Dermis microvascular lymphatic vessel endothelial cell (primary cell): ENCODE measurements at regions not wholly inside any gene's neighbourhood (a gene's known extent, or its start where the extent isn't known, plus 50 kb on each side); places are given as distances from the start of the nearest gene placed in this dataset.
A peak's percentile ranks its signal among the peaks of the same experiment; 100 is the strongest.

Experiments used
- DNase-seq, 2 donors: peaks; one replicate each; pipeline versions ENCODE4 v3.0.0 to v3.0.0-alpha.2; 2010; ENCODE audit warnings: low read depth in 2 of 2

DNA sequence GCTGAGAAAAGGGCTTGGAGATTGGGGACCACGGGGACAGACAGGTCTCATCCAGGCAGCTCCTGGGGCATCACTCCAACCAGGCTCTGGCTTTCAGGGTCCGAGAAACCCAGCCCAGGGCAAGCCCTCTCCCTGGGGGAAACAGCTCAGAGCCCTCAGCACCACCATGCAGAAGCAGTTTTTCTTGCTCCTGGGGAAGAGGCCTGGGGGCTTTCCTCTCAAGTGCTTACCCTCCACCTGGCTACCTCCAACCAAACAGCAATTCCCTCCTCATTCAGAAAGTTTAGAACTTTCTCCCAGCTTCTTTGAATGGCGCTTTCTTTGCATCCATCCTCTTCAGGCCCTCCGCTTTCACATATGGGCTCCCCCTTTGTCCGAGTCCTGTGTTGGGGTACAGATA lies 110.4 kb upstream of the PHACTR3 start:
- no peak for DNase-seq

DNA sequence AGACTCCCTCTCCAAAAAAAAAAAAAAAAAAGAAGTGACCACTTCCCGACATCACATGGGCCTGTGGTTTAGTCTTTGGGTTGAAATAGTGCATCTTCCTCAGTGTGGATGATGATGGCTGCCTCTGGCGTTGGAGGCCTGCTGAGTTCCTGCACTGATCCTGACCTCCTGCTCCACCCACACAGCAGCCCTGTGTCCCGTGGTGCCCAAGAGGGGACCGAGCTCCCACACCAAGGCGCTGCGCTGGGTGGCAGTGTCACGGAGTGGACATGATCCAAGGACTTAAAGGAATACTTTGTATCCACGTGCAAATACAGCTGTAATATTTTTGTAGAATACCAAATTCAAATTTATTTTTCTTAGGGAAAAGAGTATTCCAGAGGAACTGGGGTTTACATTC lies 109.2 kb upstream of the PHACTR3 start:
- DNase-seq = no peak

DNA sequence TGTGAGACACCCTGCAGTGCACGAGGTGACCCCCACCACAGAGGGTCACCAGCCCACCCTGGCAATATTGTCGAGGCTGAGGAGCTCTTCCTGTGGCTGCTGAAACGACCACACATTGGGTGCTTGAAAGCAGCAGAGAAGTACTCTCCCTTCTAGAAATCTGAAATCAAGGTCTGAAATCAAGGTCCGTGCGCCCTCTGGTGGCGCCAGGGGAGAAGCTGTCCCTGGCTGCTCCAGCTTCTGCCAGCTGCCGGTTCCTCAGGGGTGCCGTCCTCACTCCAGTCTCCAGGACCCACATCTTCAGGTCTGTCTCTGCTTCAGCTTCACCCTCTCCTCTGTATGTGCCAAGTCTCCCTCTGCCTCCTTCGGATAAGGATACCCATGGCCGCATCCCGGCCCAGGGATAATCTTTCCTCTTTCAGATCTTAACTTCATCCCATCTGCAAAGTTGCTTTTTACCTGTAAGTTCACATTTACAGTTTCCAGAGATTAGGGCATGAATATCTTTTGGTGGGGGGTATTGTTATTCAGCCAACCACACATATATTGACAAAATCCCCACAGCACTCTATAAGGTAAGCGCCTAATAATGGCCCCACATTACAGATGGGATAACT lies 108.3 kb upstream of the PHACTR3 start:
- DNase-seq = peak; percentile 26 to 62

DNA sequence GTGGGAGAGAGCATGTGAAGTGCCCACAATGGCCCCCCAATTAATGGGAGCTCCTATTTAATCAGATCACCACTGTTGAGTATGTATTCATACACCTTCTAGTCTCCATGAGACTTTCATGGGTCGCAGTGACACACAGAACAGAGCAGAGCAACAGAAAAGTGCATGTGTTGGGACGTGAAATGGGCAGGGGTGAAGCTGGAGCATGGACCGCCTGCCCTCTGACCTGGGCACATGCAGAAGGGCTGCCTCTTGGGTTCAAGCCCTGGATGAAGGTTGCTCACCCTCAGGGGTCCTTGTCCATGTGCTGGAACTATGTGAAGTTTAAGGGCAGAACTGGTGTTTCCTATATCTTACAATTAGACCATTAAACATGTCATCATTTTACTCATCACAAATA lies 106.0 kb upstream of the PHACTR3 start:
- no peak for DNase-seq

DNA sequence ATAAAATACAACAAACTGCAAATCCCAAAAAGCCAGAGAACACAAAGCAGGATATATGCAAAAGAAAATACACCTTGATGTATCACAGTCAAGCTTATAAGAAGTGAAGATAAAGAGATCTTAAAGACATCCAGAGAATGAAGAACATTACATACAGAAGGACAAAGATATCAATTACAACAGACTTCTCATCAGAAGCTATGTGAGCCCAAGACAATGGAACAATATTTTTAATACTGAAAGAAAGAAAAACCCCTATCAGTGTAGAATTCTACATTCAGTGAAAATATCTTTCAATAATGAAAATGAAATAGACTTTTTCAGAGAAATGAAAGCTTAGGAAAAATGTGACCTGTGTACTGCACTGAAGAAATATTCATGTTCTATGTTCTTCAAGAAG lies 104.5 kb upstream of the PHACTR3 start:
- DNase-seq = no peak

DNA sequence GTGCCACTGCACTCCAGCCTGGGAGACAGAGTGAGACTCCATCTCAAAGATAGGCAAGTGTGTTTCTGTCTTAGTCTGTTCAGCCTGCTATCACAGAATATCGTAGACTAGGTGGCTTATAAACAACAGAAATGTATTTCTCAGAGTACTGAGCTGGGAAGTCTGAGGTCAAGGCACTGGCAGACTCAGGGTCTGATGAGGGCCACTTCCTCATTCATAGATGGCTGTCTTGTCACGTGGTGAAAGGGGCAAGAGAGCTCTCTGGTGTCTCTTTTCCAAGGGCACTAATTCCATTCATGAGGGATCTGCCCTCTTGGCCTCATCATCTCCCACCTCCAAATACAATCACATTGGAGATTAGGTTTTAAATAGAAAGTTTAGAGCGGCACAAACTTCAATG lies 95.6 kb upstream of the PHACTR3 start:
- DNase-seq = no peak

DNA sequence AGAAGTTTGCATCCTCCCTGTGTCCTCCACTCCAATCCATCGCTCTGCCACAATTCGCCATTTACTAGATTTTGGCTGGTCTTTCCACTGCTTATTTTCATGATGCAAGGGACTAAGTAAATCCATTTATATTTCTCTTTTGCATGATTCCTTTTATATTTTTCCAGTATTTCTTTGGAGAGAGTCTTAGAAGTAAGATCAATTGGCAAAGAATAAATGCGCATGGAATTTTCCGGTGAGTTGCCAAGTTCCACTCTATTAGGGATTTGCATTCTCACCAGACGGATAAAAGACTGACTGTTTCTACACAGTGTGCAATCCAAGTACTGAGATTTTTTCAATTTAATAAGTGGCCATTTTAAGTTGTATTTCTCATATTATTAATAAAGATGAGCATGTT lies 91.7 kb upstream of the PHACTR3 start:
- DNase-seq = no peak

DNA sequence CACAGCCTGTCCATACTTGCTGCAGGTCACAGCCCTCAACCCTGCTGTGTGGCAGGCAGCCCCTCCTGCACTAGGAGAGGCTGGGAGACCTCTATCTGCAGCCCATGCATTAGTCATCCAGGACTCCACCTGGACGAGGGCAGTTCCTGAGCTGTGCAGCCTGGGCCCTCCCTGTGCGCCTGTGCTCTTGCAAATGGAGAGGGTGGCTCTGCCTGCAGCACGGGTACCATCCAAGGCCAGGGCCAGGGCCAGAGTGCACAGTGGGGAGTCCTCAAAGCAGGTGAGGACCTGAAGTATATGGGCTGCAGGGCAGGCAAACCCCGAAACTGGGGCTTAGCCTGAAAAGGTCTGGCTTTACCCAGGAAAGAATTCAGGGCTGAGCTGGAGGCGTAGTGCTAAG lies 89.8 kb upstream of the PHACTR3 start:
- DNase-seq = no peak

DNA sequence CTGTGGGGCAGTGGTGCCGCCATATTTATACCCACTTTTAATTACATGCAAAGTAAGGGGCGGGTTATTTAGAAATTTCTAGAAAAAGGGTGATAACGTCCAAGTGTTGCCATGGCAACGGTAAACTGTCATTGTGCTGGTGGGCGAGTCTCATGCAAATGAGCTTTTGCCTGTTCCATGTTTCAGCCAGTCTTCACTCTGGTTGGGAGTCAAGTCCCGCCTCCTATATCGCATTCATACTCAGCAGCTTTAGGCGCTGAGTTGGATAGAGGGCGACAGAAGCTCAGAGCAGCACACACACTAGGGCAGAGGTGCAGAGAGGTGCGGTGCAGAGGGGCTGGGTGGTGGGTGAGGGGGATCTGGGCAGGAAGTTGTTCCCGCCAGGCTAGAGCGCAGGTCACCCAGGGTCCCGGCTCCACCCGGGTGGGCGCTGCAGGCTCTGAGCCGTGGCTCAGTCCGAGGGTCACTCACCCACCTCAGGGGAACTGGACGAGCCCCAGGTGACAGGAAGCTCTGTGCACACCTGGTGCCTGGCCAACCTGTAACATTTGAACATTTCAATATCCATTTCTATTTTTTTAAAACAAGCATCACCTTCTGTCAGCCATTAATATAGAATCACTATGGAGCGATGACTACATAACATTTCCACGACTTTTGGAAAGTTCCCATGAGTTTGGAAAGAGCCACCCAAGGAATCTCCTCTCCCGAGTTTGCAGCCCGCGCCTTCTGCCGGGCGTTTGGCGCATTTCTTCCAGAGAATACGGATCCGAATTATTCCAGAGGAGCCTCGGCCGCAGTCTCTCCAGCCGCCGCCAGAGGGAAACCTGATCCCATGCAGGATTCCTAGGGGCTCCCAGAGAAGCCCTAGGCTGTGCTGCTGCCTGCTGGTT lies 89.1 kb upstream of the PHACTR3 start:
- DNase-seq = peak; percentile 36 to 66

DNA sequence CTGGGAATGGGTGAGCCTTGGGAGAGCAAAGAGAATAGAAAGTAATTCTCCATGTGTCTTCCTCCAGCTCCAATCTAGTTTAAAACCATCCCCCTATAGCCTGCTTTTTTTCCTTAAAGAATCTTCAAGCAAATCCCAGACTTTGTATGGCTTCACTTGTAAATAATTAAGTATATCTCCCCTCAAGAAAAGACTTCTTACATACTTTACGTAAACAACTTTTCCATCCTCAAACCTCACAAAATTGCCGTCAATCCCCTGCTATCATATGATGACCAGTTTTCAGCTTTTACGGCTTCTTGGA lies 88.5 kb upstream of the PHACTR3 start:
- no peak for DNase-seq

DNA sequence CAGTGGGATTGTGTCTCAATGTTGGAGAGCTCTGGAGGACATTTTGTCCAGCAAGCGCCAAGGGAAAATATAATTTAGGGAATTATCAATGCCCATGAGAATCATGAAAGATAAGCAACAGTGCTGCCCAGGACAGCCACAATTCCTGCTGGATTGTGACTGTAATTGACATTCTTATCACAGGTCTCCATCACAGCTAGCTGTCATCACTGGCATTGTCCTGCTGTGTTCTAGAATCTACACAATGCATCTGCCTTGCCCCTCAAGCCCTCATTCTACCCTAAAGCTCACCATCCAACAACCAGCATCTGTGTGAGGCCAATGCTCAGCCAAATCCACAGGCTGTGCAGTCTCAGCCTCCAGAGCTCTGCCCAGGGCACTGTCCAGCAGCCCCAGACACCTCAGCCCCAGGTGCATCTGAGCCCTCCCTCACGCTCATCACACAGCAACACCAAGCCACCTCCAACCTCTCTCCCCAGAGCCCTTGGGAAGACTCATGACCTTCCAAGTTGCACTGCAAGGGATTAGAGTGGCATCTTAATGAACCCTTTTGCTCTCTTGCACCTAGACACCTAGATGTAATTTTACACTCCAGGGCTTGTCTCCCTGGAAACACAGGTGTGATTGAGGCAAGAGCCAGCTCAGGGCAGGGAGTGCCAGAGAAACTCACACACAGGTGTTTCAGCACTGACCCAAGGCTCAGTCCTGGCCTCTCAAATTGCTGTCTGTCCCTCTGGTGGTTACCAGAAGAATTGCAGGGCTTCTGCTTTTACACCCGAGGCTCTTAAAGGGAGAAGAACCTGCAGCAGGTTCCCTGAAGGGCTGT lies 85.2 kb upstream of the PHACTR3 start:
- DNase-seq = peak; percentile 42 to 60

DNA sequence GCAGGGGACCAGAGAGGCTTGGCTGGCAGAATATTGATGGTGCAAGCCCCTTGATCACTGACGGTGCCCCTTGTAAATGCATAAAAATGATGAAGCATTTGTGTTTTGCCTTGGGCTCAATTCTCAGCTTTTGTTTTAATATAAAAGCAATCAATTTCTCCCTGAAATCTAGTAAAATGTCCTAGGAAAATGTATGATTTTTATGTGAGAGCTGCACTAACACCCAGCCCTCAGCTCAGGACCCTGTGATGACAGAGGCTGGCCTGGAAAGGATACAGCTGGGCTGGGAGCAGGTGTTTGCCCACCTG lies 84.7 kb upstream of the PHACTR3 start:
- DNase-seq = no peak

DNA sequence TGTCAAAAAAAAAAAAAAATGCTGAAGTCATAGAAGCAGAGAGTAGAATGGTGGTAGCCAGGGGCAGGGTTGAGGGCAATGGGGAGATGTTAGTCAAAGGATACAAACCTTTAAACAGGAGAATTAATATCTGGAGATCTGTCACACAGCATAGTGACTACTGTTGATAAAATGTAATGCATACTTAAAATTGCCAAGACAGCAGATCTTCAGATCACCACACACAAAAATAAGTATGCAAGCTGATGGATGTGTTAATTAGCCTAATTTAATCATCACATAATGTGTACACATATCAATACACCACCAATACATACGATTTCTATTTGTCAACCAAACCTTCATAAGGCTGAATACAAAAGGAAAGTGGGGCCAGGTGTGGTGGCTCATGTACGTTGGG lies 83.5 kb upstream of the PHACTR3 start:
- no peak for DNase-seq

DNA sequence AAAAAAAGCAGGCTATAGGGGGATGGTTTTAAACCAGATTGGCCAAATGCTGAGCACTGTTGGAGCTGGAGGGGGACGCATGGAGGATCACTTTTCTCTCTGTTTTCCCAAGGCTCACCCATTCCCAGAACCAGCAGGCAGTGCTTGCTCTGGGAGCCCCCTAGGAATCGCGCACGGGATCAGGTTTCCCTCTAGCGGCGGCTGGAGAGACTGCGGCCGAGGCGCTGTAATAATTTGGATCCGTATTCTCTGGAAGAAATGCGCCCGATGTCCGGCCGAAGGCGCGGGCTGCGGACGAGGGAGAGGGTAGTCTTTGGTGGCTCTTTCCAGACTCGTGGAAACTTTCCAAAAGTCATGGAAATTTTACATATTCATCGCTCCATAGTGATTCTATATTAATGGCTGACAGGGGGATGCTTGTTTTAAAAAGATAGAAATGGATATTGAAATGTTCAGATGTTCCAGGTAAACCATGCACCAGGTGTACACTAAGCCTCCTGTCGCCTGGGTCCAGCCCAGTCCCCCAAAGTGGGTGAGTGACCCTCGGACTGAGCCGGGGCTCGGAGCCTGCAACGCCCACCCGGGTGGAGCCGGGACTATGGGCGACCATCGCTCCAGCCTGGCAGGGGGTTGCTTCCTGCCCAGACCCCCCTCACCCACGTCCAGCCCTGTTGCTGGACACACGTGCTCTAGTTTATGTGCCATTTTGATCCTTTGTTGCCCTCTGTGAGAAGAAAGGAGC lies 78.7 kb upstream of the PHACTR3 start:
- peak; percentile 20 to 52 for DNase-seq

DNA sequence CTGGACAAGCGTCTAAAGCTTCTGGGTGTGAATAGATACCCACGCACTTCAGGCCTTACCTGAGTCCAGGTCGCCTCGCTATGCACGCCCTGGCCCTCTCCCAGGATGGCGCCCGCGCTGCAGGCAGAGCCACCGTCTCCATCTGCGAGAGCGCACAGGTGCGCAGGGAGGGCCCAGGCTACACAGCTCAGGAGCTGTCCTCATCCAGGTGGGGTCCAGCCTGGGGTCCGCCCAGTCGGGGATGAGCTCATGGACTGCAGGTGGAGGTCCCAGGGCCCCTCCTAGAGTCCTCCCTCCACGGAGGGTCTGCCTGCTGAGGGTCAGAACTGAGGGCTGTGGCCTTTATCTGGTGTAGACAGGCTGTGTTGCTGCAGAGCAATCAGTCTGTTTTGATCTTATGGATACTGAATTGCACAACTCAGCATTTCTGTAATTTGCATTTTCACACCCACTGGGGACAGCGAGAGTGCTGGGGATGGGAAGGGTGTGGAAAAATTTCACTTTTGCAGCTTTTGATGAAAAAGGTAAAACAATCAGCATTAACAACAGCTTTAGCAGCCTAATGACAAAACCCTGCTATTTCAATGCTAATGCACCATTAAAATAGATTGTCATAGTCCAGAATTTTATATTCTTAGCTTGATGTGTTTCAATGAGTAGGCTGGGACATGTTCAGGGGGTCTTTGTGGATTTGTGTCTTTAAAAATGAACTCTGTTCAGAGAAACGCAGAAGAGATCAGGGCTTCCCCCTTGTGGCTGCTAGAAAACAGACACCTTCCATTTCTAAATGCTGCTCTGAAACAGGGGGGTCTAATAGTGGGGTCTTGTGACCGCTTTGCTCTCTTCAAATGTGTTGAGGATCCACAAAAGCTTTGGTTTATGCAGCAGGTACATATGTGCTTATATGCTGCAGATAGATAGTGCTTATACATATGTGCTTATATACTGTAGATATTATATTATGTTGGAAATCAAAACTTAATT lies 77.8 kb upstream of the PHACTR3 start:
- DNase-seq = peak; percentile 6

DNA sequence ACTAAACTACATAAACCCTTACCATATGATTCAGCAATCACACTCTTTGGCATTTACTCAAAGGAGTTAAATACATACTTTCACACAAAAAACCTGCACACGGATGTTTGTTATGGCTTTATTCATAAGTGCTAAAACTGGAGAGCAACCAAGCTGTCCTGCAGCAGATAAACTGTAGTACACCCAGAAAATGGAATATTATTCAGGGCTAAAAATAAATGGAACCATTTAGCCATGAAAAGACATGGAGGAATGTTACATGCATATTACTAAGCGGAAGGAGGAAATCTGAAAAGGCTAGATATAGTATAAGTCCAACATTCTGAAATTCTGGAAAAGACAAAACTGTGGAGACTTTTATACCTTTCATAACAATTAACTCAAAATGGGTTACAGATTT lies 73.6 kb upstream of the PHACTR3 start:
- no peak for DNase-seq

DNA sequence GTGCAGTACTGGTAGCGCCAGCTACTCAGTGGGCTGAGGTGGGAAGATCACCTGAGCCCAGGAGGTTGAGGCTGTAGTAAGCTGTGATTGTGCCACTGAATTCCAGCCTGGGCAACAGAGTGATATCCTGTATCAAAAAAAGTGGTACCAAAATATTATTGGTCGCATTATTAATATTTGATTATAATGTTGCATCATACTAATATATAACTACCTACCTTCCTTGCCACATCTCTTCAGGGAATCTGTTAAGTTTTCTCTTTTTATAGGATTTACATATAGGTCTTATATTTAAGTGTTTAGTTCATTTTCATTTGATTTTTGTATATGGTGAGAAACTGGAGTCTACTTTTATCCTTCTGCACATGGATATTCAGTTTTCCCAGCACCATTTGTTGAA lies 66.3 kb upstream of the PHACTR3 start:
- no peak for DNase-seq

DNA sequence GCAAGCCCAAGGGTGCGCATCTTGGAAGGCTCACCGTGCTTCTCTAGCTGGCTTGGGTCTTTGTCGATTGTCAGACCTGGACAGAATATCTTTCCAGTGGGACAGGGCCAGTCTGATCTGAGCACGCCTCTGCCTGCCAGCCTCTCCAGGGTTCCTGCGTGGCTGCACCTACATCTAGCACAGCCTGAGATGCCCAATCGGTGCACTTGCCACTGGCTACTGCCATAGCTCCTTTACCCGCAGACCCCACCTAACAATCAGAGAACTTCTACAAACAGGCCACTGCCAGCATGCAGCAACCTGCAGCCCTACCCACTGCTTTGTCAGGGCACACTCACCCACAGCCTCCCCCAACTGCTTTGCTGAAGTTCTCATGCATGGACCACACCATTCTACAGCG lies 56.7 kb upstream of the PHACTR3 start:
- DNase-seq = no peak
